Occipital lobe (tissue), 1 donor: ENCODE measurements at regions not wholly inside any gene's neighbourhood (a gene's known extent, or its start where the extent isn't known, plus 50 kb on each side); places are given as distances from the start of the nearest gene placed in this dataset.

ENCODE experiments used
- DNase-seq: peaks from one replicate; lab custom pipeline; 2025; lab: John Stamatoyannopoulos, UW

- no peak for DNase-seq
Observed at GRCh38 chr13:47829690-47830089, 171.4 kb downstream of the SUCLA2 start.

- DNase-seq: no peak
Observed at GRCh38 chr13:47826471-47826870, 174.6 kb downstream of the SUCLA2 start.

GRCh38 chr13:47822036-47822435, 179.0 kb downstream of the SUCLA2 start:
- no peak for DNase-seq

GRCh38 chr13:47816831-47817230, 184.2 kb downstream of the SUCLA2 start:
- DNase-seq: no peak

GRCh38 chr13:47813718-47814117, 187.4 kb downstream of the SUCLA2 start:
- no peak for DNase-seq

GRCh38 chr13:47809411-47809810, 191.7 kb downstream of the SUCLA2 start:
- DNase-seq: no peak

GRCh38 chr13:47803131-47803530, 197.9 kb downstream of the SUCLA2 start:
- DNase-seq: no peak

GRCh38 chr13:47801555-47801954, 199.5 kb downstream of the SUCLA2 start:
- DNase-seq: no peak

GRCh38 chr13:47800593-47800992, 200.5 kb downstream of the SUCLA2 start:
- no peak for DNase-seq

GRCh38 chr13:47798906-47799305, 202.2 kb downstream of the SUCLA2 start:
- DNase-seq: no peak

- DNase-seq: no peak
Observed at GRCh38 chr13:47798194-47798593, 202.9 kb downstream of the SUCLA2 start.

GRCh38 chr13:47796816-47797215, 204.3 kb downstream of the SUCLA2 start:
- peak; percentile 25 for DNase-seq

GRCh38 chr13:47794963-47795362, 206.1 kb downstream of the SUCLA2 start:
- DNase-seq: no peak

- no peak for DNase-seq
Observed at GRCh38 chr13:47790755-47791154, 210.3 kb downstream of the SUCLA2 start.

- DNase-seq: no peak
Observed at GRCh38 chr13:47788844-47789243, 212.2 kb downstream of the SUCLA2 start.

- no peak for DNase-seq
Observed at GRCh38 chr13:47774671-47774994, 226.4 kb downstream of the SUCLA2 start.

GRCh38 chr13:47764817-47765216, 236.3 kb downstream of the SUCLA2 start:
- DNase-seq: no peak

GRCh38 chr13:47757466-47758080, 243.5 kb downstream of the SUCLA2 start:
- DNase-seq: no peak

- no peak for DNase-seq
Observed at GRCh38 chr13:47747901-47748300, 253.2 kb downstream of the SUCLA2 start.

GRCh38 chr13:47726394-47726793, 274.7 kb downstream of the SUCLA2 start:
- DNase-seq: no peak

- no peak for DNase-seq
Observed at GRCh38 chr13:47723898-47724297, 277.2 kb downstream of the SUCLA2 start.

GRCh38 chr13:47719164-47719563, 281.9 kb downstream of the SUCLA2 start:
- no peak for DNase-seq

GRCh38 chr13:47718556-47718955, 282.5 kb downstream of the SUCLA2 start:
- DNase-seq: no peak

- no peak for DNase-seq
Observed at GRCh38 chr13:47708386-47708785, 292.7 kb downstream of the SUCLA2 start.
